Tibial nerve (tissue), 3 donors: ENCODE measurements at regions not wholly inside any gene's neighbourhood (a gene's known extent, or its start where the extent isn't known, plus 50 kb on each side); places are given as distances from the start of the nearest gene placed in this dataset.

ENCODE experiments used
- CTCF ChIP-seq, 5 experiments: fragments of 200-600 bp in 3 of 5; fragments of 450-650 bp in 2 of 5; sonication (generic) in 3 of 5; IDR thresholded peaks; one replicate each; pipeline ENCODE4 v1.5.1; 2016 to 2019; ENCODE audit warnings: antibody characterized with exemption in 5 of 5, mild to moderate bottlenecking in 3 of 5, moderate library complexity in 2 of 5
- POLR2A ChIP-seq, 2 donors: fragments of 450-650 bp; IDR thresholded peaks; one replicate each; pipeline ENCODE4 v1.6.1; 2017; ENCODE audit warnings: antibody characterized with exemption in 2 of 2, mild to moderate bottlenecking in 2 of 2, moderate library complexity in 2 of 2

- TF ChIP-seq CTCF (IDR thresholded peaks at IDR 0.05) (no peak), POLR2A (IDR thresholded peaks at IDR 0.05) (no peak)
Measured at GRCh38 chr7:68929781-68930261, 668.5 kb upstream of the AUTS2 start.
